GM18873 (cell line): ENCODE measurements at regions not wholly inside any gene's neighbourhood (a gene's known extent, or its start where the extent isn't known, plus 50 kb on each side); places are given as distances from the start of the nearest gene placed in this dataset.
A peak's percentile ranks its signal among the peaks of the same experiment; 100 is the strongest.

ENCODE experiments used
- ATAC-seq: cut with Tn5 transposase; IDR thresholded peaks from one replicate; pipeline ENCODE4 v1.9.1; 2021; ENCODE audit warnings: mild to moderate bottlenecking, moderate library complexity, moderate number of reproducible peaks; ENCODE audit not compliant: unreplicated experiment, low FRiP score

GRCh38 chr1:198901266-198901665 lies 262.4 kb downstream of the PTPRC start:
- ATAC-seq: no peak

- ATAC-seq: no peak
Observed at GRCh38 chr1:198902655-198903054, 263.8 kb downstream of the PTPRC start.

GRCh38 chr1:198903203-198903602 lies 264.4 kb downstream of the PTPRC start:
- no peak for ATAC-seq

GRCh38 chr1:198903621-198904020 lies 264.8 kb downstream of the PTPRC start:
- no peak for ATAC-seq

GRCh38 chr1:198904321-198904720 lies 265.5 kb downstream of the PTPRC start:
- ATAC-seq: no peak

- ATAC-seq: no peak
Observed at GRCh38 chr1:198906739-198907422, 268.0 kb downstream of the PTPRC start.

- no peak for ATAC-seq
Observed at GRCh38 chr1:198907423-198907746, 268.5 kb downstream of the PTPRC start.

GRCh38 chr1:198908995-198909394 lies 270.2 kb downstream of the PTPRC start:
- ATAC-seq: no peak

GRCh38 chr1:198909973-198910372 lies 271.1 kb downstream of the PTPRC start:
- no peak for ATAC-seq

GRCh38 chr1:198910816-198911215 lies 272.0 kb downstream of the PTPRC start:
- ATAC-seq: no peak

- ATAC-seq: no peak
Observed at GRCh38 chr1:198912046-198912445, 273.2 kb downstream of the PTPRC start.

- ATAC-seq: no peak
Observed at GRCh38 chr1:198913667-198914066, 274.8 kb downstream of the PTPRC start.

GRCh38 chr1:198915327-198916231 lies 276.7 kb downstream of the PTPRC start:
- ATAC-seq: no peak

- ATAC-seq: no peak
Observed at GRCh38 chr1:198917226-198917625, 278.4 kb downstream of the PTPRC start.

GRCh38 chr1:198918920-198919319 lies 280.1 kb downstream of the PTPRC start:
- no peak for ATAC-seq

- ATAC-seq: peak; percentile 38
Observed at GRCh38 chr1:198919667-198920398, 281.0 kb downstream of the PTPRC start.

GRCh38 chr1:198922638-198923430 lies 284.0 kb downstream of the PTPRC start:
- peak; percentile 61 for ATAC-seq

GRCh38 chr1:198923993-198924392 lies 285.2 kb downstream of the PTPRC start:
- no peak for ATAC-seq

- no peak for ATAC-seq
Observed at GRCh38 chr1:198925567-198925966, 286.7 kb downstream of the PTPRC start.

GRCh38 chr1:198927129-198927528 lies 288.3 kb downstream of the PTPRC start:
- ATAC-seq: no peak
